ENCODE measurements at regions not wholly inside any gene's neighbourhood (a gene's known extent, or its start where the extent isn't known, plus 50 kb on each side); places are given as distances from the start of the nearest gene placed in this dataset.

DNA sequence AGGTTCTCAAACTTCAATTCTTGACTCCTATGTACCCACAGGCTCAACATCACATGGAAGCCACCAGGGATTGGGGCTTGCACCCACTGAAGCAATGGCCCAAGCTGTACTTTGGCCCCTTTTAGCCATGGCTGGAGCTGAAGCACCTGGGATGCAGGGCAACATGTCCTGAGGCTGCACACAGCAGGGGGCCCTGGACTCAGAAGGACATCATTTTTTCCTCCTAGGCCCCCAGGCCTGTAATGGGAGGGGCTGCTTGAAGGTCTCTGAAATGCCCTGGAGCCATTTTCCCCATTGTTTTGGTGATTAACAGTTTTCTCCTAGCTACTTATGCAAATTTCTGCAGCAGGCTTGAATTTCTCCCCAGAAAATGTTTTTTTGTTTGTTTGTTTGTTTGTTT lies 465.1 kb upstream of the PCDH10 start:
- TF ChIP-seq CTCF (IDR thresholded peaks at IDR 0.05; ENCODE audit: poor library complexity) (no peak), EZH2phosphoT487 (IDR thresholded peaks at IDR 0.05; ENCODE audit: low read depth, severe bottlenecking, unreplicated experiment) (no peak)
